ENCODE measurements at regions not wholly inside any gene's neighbourhood (a gene's known extent, or its start where the extent isn't known, plus 50 kb on each side); places are given as distances from the start of the nearest gene placed in this dataset.

GRCh38 chr5:71872311-71872864 lies 153.3 kb downstream of the CARTPT start:
- in situ Hi-C loops (cut with MboI), result no loop called here
- H3K36me3 ChIP-seq (ENCODE audit: low read depth), result no peaks in the 10 kb centered on the region
- no peaks in the 10 kb centered on the region for H3K4me1 ChIP-seq (ENCODE audit: insufficient read depth)
- H4K20me1 ChIP-seq (ENCODE audit: insufficient read depth), result no peaks in the 10 kb centered on the region
- TF ChIP-seq EZH2 (IDR thresholded peaks at IDR 0.05; ENCODE audit: insufficient read depth, poor library complexity, severe bottlenecking), result no peak
- no peak for TF ChIP-seq EZH2phosphoT487 (IDR thresholded peaks at IDR 0.05; ENCODE audit: insufficient read depth, low read depth)
- H3K9me3 ChIP-seq (ENCODE audit: low read depth), result peaks cover 8% of the 10 kb centered on the region
- H3K4me3 ChIP-seq, result no peak overlapping the region
- 49 to 50% methylated on average over 6 of the region's 6 CpGs for WGBS, 2 experiments (ENCODE audit: low coverage in 1 of 2, low lambda C conversion rate in 2 of 2, missing lambda C conversion rate in 2 of 2)
- H3K27ac ChIP-seq, result no peak overlapping the region
- no peaks in the 10 kb centered on the region for H3K79me2 ChIP-seq (ENCODE audit: insufficient read depth)
- H2AFZ ChIP-seq, result no peak overlapping the region
- no peaks in the 10 kb centered on the region for H3K9me2 ChIP-seq (ENCODE audit: insufficient read depth)
- no peak for DNase-seq
- no peaks in the 10 kb centered on the region for H3K27me3 ChIP-seq (replicated peaks; ENCODE audit: insufficient read depth)
- H3K9ac ChIP-seq, result no peak overlapping the region
- no peaks in the 10 kb centered on the region for H3F3A ChIP-seq (ENCODE audit: insufficient read depth)
- H3K4me2 ChIP-seq (ENCODE audit: unreplicated experiment), result no peak overlapping the region

GRCh38 chr5:71873191-71873591 lies 154.1 kb downstream of the CARTPT start:
- Histone ChIP-seq H3K9ac (no peak overlapping the region), H3K9me3 (ENCODE audit: low read depth) (peaks cover 8% of the 10 kb centered on the region), H3K4me3 (no peak overlapping the region), H2AFZ (no peak overlapping the region), H3K36me3 (ENCODE audit: low read depth) (no peaks in the 10 kb centered on the region), H3K27ac (no peak overlapping the region), H3F3A (ENCODE audit: insufficient read depth) (no peaks in the 10 kb centered on the region), H4K20me1 (ENCODE audit: insufficient read depth) (no peaks in the 10 kb centered on the region), H3K4me1 (ENCODE audit: insufficient read depth) (no peaks in the 10 kb centered on the region), H3K27me3 (replicated peaks; ENCODE audit: insufficient read depth) (no peaks in the 10 kb centered on the region), H3K79me2 (ENCODE audit: insufficient read depth) (no peaks in the 10 kb centered on the region), H3K9me2 (ENCODE audit: insufficient read depth) (no peaks in the 10 kb centered on the region), H3K4me2 (ENCODE audit: unreplicated experiment) (no peak overlapping the region)
- in situ Hi-C loops (cut with MboI), result no loop called here
- DNase-seq, result no peak
- TF ChIP-seq EZH2 (IDR thresholded peaks at IDR 0.05; ENCODE audit: insufficient read depth, poor library complexity, severe bottlenecking) (no peak), EZH2phosphoT487 (IDR thresholded peaks at IDR 0.05; ENCODE audit: insufficient read depth, low read depth) (no peak)
- WGBS, 2 experiments (ENCODE audit: low coverage in 1 of 2, low lambda C conversion rate in 2 of 2, missing lambda C conversion rate in 2 of 2), result 6 to 9% methylated on average over 1 of the region's 1 CpG

GRCh38 chr5:71874521-71874920 lies 155.4 kb downstream of the CARTPT start:
- no peaks in the 10 kb centered on the region for H3F3A ChIP-seq (ENCODE audit: insufficient read depth)
- peaks cover 8% of the 10 kb centered on the region for H3K9me3 ChIP-seq (ENCODE audit: low read depth)
- H3K79me2 ChIP-seq (ENCODE audit: insufficient read depth), result no peaks in the 10 kb centered on the region
- H3K36me3 ChIP-seq (ENCODE audit: low read depth), result no peaks in the 10 kb centered on the region
- in situ Hi-C loops (cut with MboI), result no loop called here
- no peak for TF ChIP-seq EZH2phosphoT487 (IDR thresholded peaks at IDR 0.05; ENCODE audit: insufficient read depth, low read depth)
- no peak for TF ChIP-seq EZH2 (IDR thresholded peaks at IDR 0.05; ENCODE audit: insufficient read depth, poor library complexity, severe bottlenecking)
- H4K20me1 ChIP-seq (ENCODE audit: insufficient read depth), result no peaks in the 10 kb centered on the region
- no peaks in the 10 kb centered on the region for H3K4me1 ChIP-seq (ENCODE audit: insufficient read depth)
- no peaks in the 10 kb centered on the region for H3K27me3 ChIP-seq (replicated peaks; ENCODE audit: insufficient read depth)
- H3K4me3 ChIP-seq, result no peak overlapping the region
- DNase-seq, result no peak
- H3K4me2 ChIP-seq (ENCODE audit: unreplicated experiment), result no peak overlapping the region
- WGBS, 2 experiments (ENCODE audit: low coverage in 1 of 2, low lambda C conversion rate in 2 of 2, missing lambda C conversion rate in 2 of 2), result 48 to 51% methylated on average over 2 of the region's 2 CpGs
- no peak overlapping the region for H2AFZ ChIP-seq
- H3K27ac ChIP-seq, result no peak overlapping the region
- H3K9ac ChIP-seq, result no peak overlapping the region
- no peaks in the 10 kb centered on the region for H3K9me2 ChIP-seq (ENCODE audit: insufficient read depth)

GRCh38 chr5:71877511-71877910 lies 158.4 kb downstream of the CARTPT start:
- H3K27ac ChIP-seq, result no peak overlapping the region
- no peak overlapping the region for H3K4me3 ChIP-seq
- H4K20me1 ChIP-seq (ENCODE audit: insufficient read depth), result no peaks in the 10 kb centered on the region
- H3F3A ChIP-seq (ENCODE audit: insufficient read depth), result no peaks in the 10 kb centered on the region
- H3K9me3 ChIP-seq (ENCODE audit: low read depth), result no peaks in the 10 kb centered on the region
- no peak overlapping the region for H2AFZ ChIP-seq
- no peak for DNase-seq
- no peaks in the 10 kb centered on the region for H3K79me2 ChIP-seq (ENCODE audit: insufficient read depth)
- H3K27me3 ChIP-seq (replicated peaks; ENCODE audit: insufficient read depth), result 0 out of 2 replicates have a peak, but pooled peaks cover 5% of the 10 kb centered on the region
- WGBS, 2 experiments (ENCODE audit: low coverage in 1 of 2, low lambda C conversion rate in 2 of 2, missing lambda C conversion rate in 2 of 2), result 59 to 67% methylated on average over 1 of the region's 1 CpG
- no peaks in the 10 kb centered on the region for H3K36me3 ChIP-seq (ENCODE audit: low read depth)
- H3K4me2 ChIP-seq (ENCODE audit: unreplicated experiment), result no peak overlapping the region
- no peak overlapping the region for H3K9ac ChIP-seq
- peaks cover under 1% of the 10 kb centered on the region; the same call in 1 of the 2 replicates for H3K4me1 ChIP-seq (ENCODE audit: insufficient read depth)
- TF ChIP-seq EZH2phosphoT487 (IDR thresholded peaks at IDR 0.05; ENCODE audit: insufficient read depth, low read depth) (no peak), EZH2 (IDR thresholded peaks at IDR 0.05; ENCODE audit: insufficient read depth, poor library complexity, severe bottlenecking) (no peak)
- in situ Hi-C loops (cut with MboI), result no loop called here
- H3K9me2 ChIP-seq (ENCODE audit: insufficient read depth), result no peaks in the 10 kb centered on the region

GRCh38 chr5:71880536-71880935 lies 161.5 kb downstream of the CARTPT start:
- Histone ChIP-seq H3K4me2 (ENCODE audit: unreplicated experiment) (no peak overlapping the region), H3K9me3 (ENCODE audit: low read depth) (no peaks in the 10 kb centered on the region), H3K4me1 (ENCODE audit: insufficient read depth) (peaks cover 14% of the 10 kb centered on the region), H4K20me1 (ENCODE audit: insufficient read depth) (no peaks in the 10 kb centered on the region), H3K9me2 (ENCODE audit: insufficient read depth) (no peaks in the 10 kb centered on the region), H3K79me2 (ENCODE audit: insufficient read depth) (no peaks in the 10 kb centered on the region), H3K27ac (no peak overlapping the region), H3K36me3 (ENCODE audit: low read depth) (no peaks in the 10 kb centered on the region), H3K9ac (no peak overlapping the region), H3K27me3 (replicated peaks; ENCODE audit: insufficient read depth) (0 out of 2 replicates have a peak, but pooled peaks cover 5% of the 10 kb centered on the region), H3K4me3 (no peak overlapping the region), H2AFZ (no peak overlapping the region), H3F3A (ENCODE audit: insufficient read depth) (no peaks in the 10 kb centered on the region)
- 83 to 89% methylated on average over 5 of the region's 5 CpGs for WGBS, 2 experiments (ENCODE audit: low coverage in 1 of 2, low lambda C conversion rate in 2 of 2, missing lambda C conversion rate in 2 of 2)
- in situ Hi-C loops (cut with MboI), result no loop called here
- TF ChIP-seq EZH2 (IDR thresholded peaks at IDR 0.05; ENCODE audit: insufficient read depth, poor library complexity, severe bottlenecking) (no peak), EZH2phosphoT487 (IDR thresholded peaks at IDR 0.05; ENCODE audit: insufficient read depth, low read depth) (no peak)
- no peak for DNase-seq
